ENCODE measurements at regions not wholly inside any gene's neighbourhood (a gene's known extent, or its start where the extent isn't known, plus 50 kb on each side); places are given as distances from the start of the nearest gene placed in this dataset.
"Not testable (repeated sequence)": the region's sequence is repeated elsewhere in the genome, so short reads cannot be mapped to it uniquely, and the experiment has no call there.

DNA sequence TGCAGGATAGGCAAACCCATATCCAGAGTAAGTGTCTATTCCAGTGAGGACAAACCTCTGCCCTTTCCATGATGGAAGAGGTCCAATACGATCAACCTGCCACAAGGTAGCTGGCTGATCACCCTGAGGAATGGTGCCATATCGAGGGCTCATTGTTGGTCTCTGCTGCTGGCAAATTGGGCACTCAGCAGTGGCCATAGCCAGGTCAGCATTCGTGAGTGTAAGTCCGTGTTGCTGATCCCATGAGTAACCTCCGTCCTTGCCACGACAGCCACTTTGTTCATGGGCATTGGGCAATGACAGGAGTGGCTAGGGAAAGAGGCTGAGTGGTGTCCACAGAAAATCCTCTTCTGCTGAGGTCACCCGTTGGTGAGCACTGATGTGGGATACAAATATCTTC, 156.9 kb downstream of the CYP26A1 start:
- TF ChIP-seq, protein P1, sequence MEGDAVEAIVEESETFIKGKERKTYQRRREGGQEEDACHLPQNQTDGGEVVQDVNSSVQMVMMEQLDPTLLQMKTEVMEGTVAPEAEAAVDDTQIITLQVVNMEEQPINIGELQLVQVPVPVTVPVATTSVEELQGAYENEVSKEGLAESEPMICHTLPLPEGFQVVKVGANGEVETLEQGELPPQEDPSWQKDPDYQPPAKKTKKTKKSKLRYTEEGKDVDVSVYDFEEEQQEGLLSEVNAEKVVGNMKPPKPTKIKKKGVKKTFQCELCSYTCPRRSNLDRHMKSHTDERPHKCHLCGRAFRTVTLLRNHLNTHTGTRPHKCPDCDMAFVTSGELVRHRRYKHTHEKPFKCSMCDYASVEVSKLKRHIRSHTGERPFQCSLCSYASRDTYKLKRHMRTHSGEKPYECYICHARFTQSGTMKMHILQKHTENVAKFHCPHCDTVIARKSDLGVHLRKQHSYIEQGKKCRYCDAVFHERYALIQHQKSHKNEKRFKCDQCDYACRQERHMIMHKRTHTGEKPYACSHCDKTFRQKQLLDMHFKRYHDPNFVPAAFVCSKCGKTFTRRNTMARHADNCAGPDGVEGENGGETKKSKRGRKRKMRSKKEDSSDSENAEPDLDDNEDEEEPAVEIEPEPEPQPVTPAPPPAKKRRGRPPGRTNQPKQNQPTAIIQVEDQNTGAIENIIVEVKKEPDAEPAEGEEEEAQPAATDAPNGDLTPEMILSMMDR (IDR thresholded peaks at IDR 0.05): not testable (repeated sequence)
- TF ChIP-seq POLR2A (IDR thresholded peaks at IDR 0.05): not testable (repeated sequence)
